ENCODE measurements at regions not wholly inside any gene's neighbourhood (a gene's known extent, or its start where the extent isn't known, plus 50 kb on each side); places are given as distances from the start of the nearest gene placed in this dataset.

DNA sequence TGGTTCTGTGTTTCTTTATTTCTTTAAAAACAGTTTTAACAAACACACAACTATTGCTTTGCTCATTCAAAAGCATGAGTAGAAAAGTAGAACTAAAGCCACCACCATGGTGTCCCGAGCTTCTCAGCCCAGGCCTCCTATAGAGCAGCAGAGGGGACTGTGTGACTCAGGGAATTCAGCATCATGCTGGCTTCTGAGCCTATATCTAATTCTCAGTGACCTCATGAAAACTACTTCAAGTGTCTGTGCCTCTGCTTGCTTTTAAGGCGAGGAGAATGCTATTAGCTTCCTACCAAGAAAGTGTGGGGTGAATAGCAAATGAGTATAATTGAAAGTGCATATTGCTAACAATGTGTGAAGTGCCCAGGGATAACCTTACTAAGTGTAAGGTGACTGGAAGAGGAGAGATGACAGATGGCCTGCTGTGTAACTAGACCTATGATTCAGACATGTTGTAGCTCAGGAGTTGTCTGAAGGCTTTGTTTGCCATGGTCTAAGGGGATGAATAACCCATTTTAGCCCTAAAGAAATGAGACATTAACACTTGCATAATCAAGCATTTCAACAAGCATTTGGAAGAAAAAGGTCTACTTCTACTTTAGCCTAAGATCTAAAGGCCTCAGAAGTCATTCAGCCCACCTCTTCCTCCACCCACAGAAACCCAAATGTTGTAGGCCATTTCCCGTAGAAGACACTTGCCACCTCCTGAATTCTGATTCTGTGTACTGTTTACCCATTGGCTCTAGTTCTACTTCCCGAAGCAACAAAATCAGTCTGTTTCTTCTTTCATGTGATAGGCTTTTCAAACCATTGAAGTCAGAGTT lies 121.5 kb upstream of the ARG1 start:
- TF ChIP-seq EZH2 (IDR thresholded peaks at IDR 0.05) (no peak), POLR2AphosphoS5 (IDR thresholded peaks at IDR 0.05; ENCODE audit: borderline replicate concordance, low read depth, low read length) (no peak), FOXP2 (optimal IDR thresholded peaks at IDR 0.05; ENCODE audit: control extremely low read depth, extremely low read length, insufficient read depth) (no peak)
